Neuronal stem cell (in vitro differentiated cells): ENCODE measurements at regions not wholly inside any gene's neighbourhood (a gene's known extent, or its start where the extent isn't known, plus 50 kb on each side); places are given as distances from the start of the nearest gene placed in this dataset.

ENCODE experiments used
- DNase-seq: peaks from one replicate; pipeline ENCODE4 v3.0.0-alpha.2; 2013; ENCODE audit warnings: low spot score
- H2AFZ ChIP-seq: one replicate; pipeline ENCODE4 v1.6.1; 2013; ENCODE audit warnings: mild to moderate bottlenecking, low read length, inconsistent platforms
- H2AK5ac ChIP-seq: 2 replicates; pipeline ENCODE4 v1.6.1; 2013; ENCODE audit warnings: low read depth, mild to moderate bottlenecking, inconsistent platforms, low read length, moderate library complexity, mixed read lengths
- H2BK120ac ChIP-seq: 2 replicates; pipeline ENCODE4 v1.6.1; 2013; ENCODE audit warnings: low read depth, mild to moderate bottlenecking, inconsistent platforms, low read length, moderate library complexity, mixed read lengths
- H2BK12ac ChIP-seq: one replicate; pipeline ENCODE4 v1.6.1; 2013; ENCODE audit warnings: low read length, inconsistent platforms
- H2BK15ac ChIP-seq: 2 replicates; pipeline ENCODE4 v1.6.1; 2013; ENCODE audit warnings: mild to moderate bottlenecking, low read length, inconsistent platforms, mixed read lengths
- H2BK5ac ChIP-seq: one replicate; pipeline ENCODE4 v1.6.1; 2013; ENCODE audit warnings: inconsistent platforms, mild to moderate bottlenecking, low read length, moderate library complexity
- H3K14ac ChIP-seq: one replicate; pipeline ENCODE4 v1.6.1; 2013; ENCODE audit warnings: low read length, inconsistent platforms
- H3K18ac ChIP-seq: 2 replicates; pipeline ENCODE4 v1.6.1; 2013; ENCODE audit warnings: low read length, inconsistent platforms
- H3K23ac ChIP-seq: 2 replicates; pipeline ENCODE4 v1.6.1; 2013; ENCODE audit warnings: low read depth, mild to moderate bottlenecking, mixed read lengths, low read length, inconsistent platforms; ENCODE audit not compliant: poor library complexity
- H3K27ac ChIP-seq: replicated peaks from 3 replicates; pipeline ENCODE4 v1.5.1; 2013; ENCODE audit warnings: low read length, inconsistent platforms
- H3K27me3 ChIP-seq, 3 experiments: 2 replicates each; pipeline ENCODE4 v1.6.1; 2013; ENCODE audit warnings: low read length in 3 of 3, mild to moderate bottlenecking in 2 of 3, inconsistent platforms in 1 of 3, low read depth in 1 of 3, mixed read lengths in 1 of 3, moderate library complexity in 1 of 3; ENCODE audit not compliant: control insufficient read depth in 3 of 3, insufficient read depth in 3 of 3
- H3K36me3 ChIP-seq, 2 donors: replicated peaks in 1 of 2; 2 replicates each; pipeline ENCODE4 v1.6.1; 2013; ENCODE audit warnings: low read length in 2 of 2; ENCODE audit not compliant: control insufficient read depth in 2 of 2, insufficient read depth in 2 of 2
- H3K4ac ChIP-seq: 2 replicates; pipeline ENCODE4 v1.6.1; 2013; ENCODE audit warnings: inconsistent platforms, mild to moderate bottlenecking, low read length, moderate library complexity
- H3K4me1 ChIP-seq, 2 donors: 1 replicate in 1 of 2; 2 replicates in 1 of 2; pipeline ENCODE4 v1.6.1; 2013; ENCODE audit warnings: low read length in 2 of 2, low read depth in 1 of 2; ENCODE audit not compliant: control insufficient read depth in 2 of 2, insufficient read depth in 1 of 2
- H3K4me2 ChIP-seq: one replicate; pipeline ENCODE4 v1.6.1; 2013; ENCODE audit warnings: mild to moderate bottlenecking, low read length, inconsistent platforms; ENCODE audit not compliant: insufficient read depth, poor library complexity, severe bottlenecking
- H3K4me3 ChIP-seq, 2 donors: 2 replicates each; pipeline ENCODE4 v1.5.1; 2013; ENCODE audit warnings: low read length in 2 of 2, mild to moderate bottlenecking in 2 of 2, inconsistent platforms in 1 of 2, moderate library complexity in 1 of 2
- H3K79me1 ChIP-seq: one replicate; pipeline ENCODE4 v1.6.1; 2013; ENCODE audit warnings: low read depth, mild to moderate bottlenecking, inconsistent platforms, low read length, moderate library complexity
- H3K9ac ChIP-seq: one replicate; pipeline ENCODE4 v1.6.1; 2013; ENCODE audit warnings: mild to moderate bottlenecking, low read depth, low read length, inconsistent platforms; ENCODE audit not compliant: poor library complexity
- H3K9me3 ChIP-seq, 2 donors: replicated peaks in 1 of 2; 2 replicates each; pipeline versions ENCODE3 to v1.6.1; 2013; ENCODE audit warnings: low read length in 2 of 2, mild to moderate bottlenecking in 2 of 2, inconsistent platforms in 1 of 2, low read depth in 1 of 2, mixed read lengths in 1 of 2, moderate library complexity in 1 of 2; ENCODE audit not compliant: control insufficient read depth in 2 of 2, insufficient read depth in 1 of 2
- H4K8ac ChIP-seq: one replicate; pipeline ENCODE4 v1.6.1; 2013; ENCODE audit warnings: low read depth, mild to moderate bottlenecking, inconsistent platforms, low read length, moderate library complexity
- H4K91ac ChIP-seq: one replicate; pipeline ENCODE4 v1.6.1; 2013; ENCODE audit warnings: low read length, low read depth, mild to moderate bottlenecking, inconsistent platforms; ENCODE audit not compliant: poor library complexity
- WGBS, 2 donors: extraction: QIAGEN DNeasy Blood & Tissue Kit; methylation state at CpG; one replicate each; pipeline ENCODE4 v1.1.7; 2013; ENCODE audit warnings: missing lambda C conversion rate in 2 of 2, mixed read lengths in 1 of 2; ENCODE audit not compliant: insufficient read length in 2 of 2, insufficient replicate concordance in 1 of 2; ENCODE audit errors: extremely low coverage in 2 of 2; 5-methylcytosine and 5-hydroxymethylcytosine counted together

- Histone ChIP-seq H3K4ac (no peak overlapping the region), H2AK5ac (no peak overlapping the region), H3K9me3 (peaks cover 0 to 6% of the 10 kb centered on the region in 2 donors), H3K4me2 (no peak overlapping the region), H3K14ac (no peak overlapping the region), H4K8ac (no peak overlapping the region), H2BK12ac (no peak overlapping the region), H3K4me1 (no peaks in the 10 kb centered on the region), H2AFZ (no peak overlapping the region), H3K27me3 (no peaks in the 10 kb centered on the region), H2BK5ac (no peak overlapping the region), H3K27ac (no peak overlapping the region), H2BK15ac (no peak overlapping the region), H3K9ac (no peak overlapping the region), H3K23ac (no peak overlapping the region), H3K36me3 (no peaks in the 10 kb centered on the region), H3K4me3 (no peak overlapping the region), H4K91ac (no peak overlapping the region), H3K79me1 (no peaks in the 10 kb centered on the region), H2BK120ac (no peak overlapping the region), H3K18ac (no peak overlapping the region)
- no peak for DNase-seq
- no CpG with 5 or more reads among the region's 2 CpGs for whole genome bisulfite sequencing, 2 donors
These were observed 874.0 kb upstream of the EPHA5 start for GRCh38 chr4:66544281-66544680.

- H3K4me3 ChIP-seq = no peak overlapping the region
- no peak for DNase-seq
- H2BK12ac ChIP-seq = no peak overlapping the region
- H3K27me3 ChIP-seq = no peaks in the 10 kb centered on the region
- H3K4me1 ChIP-seq = no peaks in the 10 kb centered on the region
- no peaks in the 10 kb centered on the region for H3K36me3 ChIP-seq
- H2BK5ac ChIP-seq = no peak overlapping the region
- no peak overlapping the region for H4K8ac ChIP-seq
- H3K18ac ChIP-seq = no peak overlapping the region
- no peak overlapping the region for H4K91ac ChIP-seq
- H2BK15ac ChIP-seq = no peak overlapping the region
- peaks cover 0 to 6% of the 10 kb centered on the region in 2 donors for H3K9me3 ChIP-seq
- WGBS, 2 donors = no CpG with 5 or more reads among the region's 4 CpGs
- H2AFZ ChIP-seq = no peak overlapping the region
- H3K4ac ChIP-seq = no peak overlapping the region
- no peak overlapping the region for H2BK120ac ChIP-seq
- H3K23ac ChIP-seq = no peak overlapping the region
- H3K27ac ChIP-seq = no peak overlapping the region
- no peak overlapping the region for H3K9ac ChIP-seq
- H3K4me2 ChIP-seq = no peak overlapping the region
- no peaks in the 10 kb centered on the region for H3K79me1 ChIP-seq
- H3K14ac ChIP-seq = no peak overlapping the region
- no peak overlapping the region for H2AK5ac ChIP-seq
These were observed 869.5 kb upstream of the EPHA5 start for GRCh38 chr4:66539745-66540144.

- no CpG with 5 or more reads among the region's 3 CpGs for WGBS, 2 donors
These were observed 854.5 kb upstream of the EPHA5 start for GRCh38 chr4:66524781-66525180.

GRCh38 chr4:66522244-66522643 is 852.0 kb upstream of the EPHA5 start:
- no peaks in the 10 kb centered on the region for H3K4me1 ChIP-seq

More at GRCh38 chr4:66524781-66525180, 854.5 kb upstream of the EPHA5 start:
- Histone ChIP-seq H3K23ac (no peak overlapping the region), H3K27ac (no peak overlapping the region), H3K27me3 (no peaks in the 10 kb centered on the region), H2BK120ac (no peak overlapping the region), H3K79me1 (no peaks in the 10 kb centered on the region), H4K91ac (no peak overlapping the region), H3K4ac (no peak overlapping the region), H2BK12ac (no peak overlapping the region), H2AK5ac (no peak overlapping the region), H3K14ac (no peak overlapping the region), H3K18ac (no peak overlapping the region), H4K8ac (no peak overlapping the region), H3K36me3 (no peaks in the 10 kb centered on the region), H3K4me2 (no peak overlapping the region), H3K9me3 (peaks cover 0 to 1% of the 10 kb centered on the region in 2 donors), H3K4me1 (no peaks in the 10 kb centered on the region), H2BK5ac (no peak overlapping the region), H2AFZ (no peak overlapping the region), H3K9ac (no peak overlapping the region), H3K4me3 (no peak overlapping the region), H2BK15ac (no peak overlapping the region)
- no peak for DNase-seq

More at GRCh38 chr4:66522244-66522643, 852.0 kb upstream of the EPHA5 start:
- no peak overlapping the region for H2BK120ac ChIP-seq
- no peak overlapping the region for H3K4me2 ChIP-seq
- H3K14ac ChIP-seq = no peak overlapping the region
- no peak overlapping the region for H2BK15ac ChIP-seq
- no peak overlapping the region for H3K23ac ChIP-seq
- H3K4me3 ChIP-seq = no peak overlapping the region
- no peaks in the 10 kb centered on the region for H3K27me3 ChIP-seq
- no peak overlapping the region for H3K9ac ChIP-seq
- no peak for DNase-seq
- no peak overlapping the region for H3K18ac ChIP-seq
- H3K27ac ChIP-seq = no peak overlapping the region
- H4K91ac ChIP-seq = no peak overlapping the region
- H4K8ac ChIP-seq = no peak overlapping the region
- no peak overlapping the region for H2BK5ac ChIP-seq
- H3K79me1 ChIP-seq = no peaks in the 10 kb centered on the region
- H2BK12ac ChIP-seq = no peak overlapping the region
- no peaks in the 10 kb centered on the region for H3K36me3 ChIP-seq
- H2AFZ ChIP-seq = no peak overlapping the region
- H2AK5ac ChIP-seq = no peak overlapping the region
- H3K4ac ChIP-seq = no peak overlapping the region
- H3K9me3 ChIP-seq = no peaks in the 10 kb centered on the region
